ENCODE measurements at regions not wholly inside any gene's neighbourhood (a gene's known extent, or its start where the extent isn't known, plus 50 kb on each side); places are given as distances from the start of the nearest gene placed in this dataset.

GRCh38 chrX:4239650-4240540 is 526.4 kb upstream of the PRKX start:
- Mint-ChIP-seq H3K4me1 (ENCODE audit: low read depth, unreplicated experiment) (no peaks in the 10 kb centered on the region), H3K4me3 (ENCODE audit: unreplicated experiment) (no peak overlapping the region), H3K27ac (ENCODE audit: unreplicated experiment) (no peak overlapping the region), H3K27me3 (ENCODE audit: insufficient read depth, unreplicated experiment) (no peaks in the 10 kb centered on the region), H3K36me3 (ENCODE audit: insufficient read depth, unreplicated experiment) (no peaks in the 10 kb centered on the region), H3K9me3 (ENCODE audit: unreplicated experiment) (peaks cover 8% of the 10 kb centered on the region)
- Histone ChIP-seq H3K9me3 (no peaks in the 10 kb centered on the region), H3K36me3 (ENCODE audit: control insufficient read depth, insufficient read depth, low read length) (no peaks in the 10 kb centered on the region), H3K4me3 (ENCODE audit: low read depth, low read length) (no peak overlapping the region), H3K27me3 (replicated peaks; ENCODE audit: control insufficient read depth, insufficient read depth, low read length) (no peaks in the 10 kb centered on the region), H3K4me1 (no peaks in the 10 kb centered on the region)
- POLR2A ChIA-PET, result no interaction called here
- CTCF ChIA-PET, result no interaction called here
- no peak for DNase-seq
- BruUV-seq (replicated peaks), result no TSS peak
- TF ChIP-seq CTCF (IDR thresholded peaks at IDR 0.05; ENCODE audit: insufficient read depth in 1 of 2, low read depth in 1 of 2, low read length in 1 of 2, severe bottlenecking in 1 of 2, unreplicated experiment in 1 of 2), result no peak
- intact Hi-C loops (cut with micrococcal nuclease; ENCODE audit: unreplicated experiment), result no loop called here

- Histone ChIP-seq H3K36me3 (ENCODE audit: control insufficient read depth, insufficient read depth, low read length) (no peaks in the 10 kb centered on the region), H3K27me3 (replicated peaks; ENCODE audit: control insufficient read depth, insufficient read depth, low read length) (no peaks in the 10 kb centered on the region), H3K4me3 (ENCODE audit: low read depth, low read length) (no peak overlapping the region), H3K9me3 (no peaks in the 10 kb centered on the region), H3K4me1 (no peaks in the 10 kb centered on the region)
- H3K9me3 Mint-ChIP-seq (ENCODE audit: unreplicated experiment), result peaks cover 16% of the 10 kb centered on the region
- no peak overlapping the region for H3K27ac Mint-ChIP-seq (ENCODE audit: unreplicated experiment)
- intact Hi-C loops (cut with micrococcal nuclease; ENCODE audit: unreplicated experiment), result no loop called here
- POLR2A ChIA-PET, result no interaction called here
- no peaks in the 10 kb centered on the region for H3K36me3 Mint-ChIP-seq (ENCODE audit: insufficient read depth, unreplicated experiment)
- TF ChIP-seq CTCF (IDR thresholded peaks at IDR 0.05; ENCODE audit: insufficient read depth in 1 of 2, low read depth in 1 of 2, low read length in 1 of 2, severe bottlenecking in 1 of 2, unreplicated experiment in 1 of 2), result no peak
- no peaks in the 10 kb centered on the region for H3K4me1 Mint-ChIP-seq (ENCODE audit: low read depth, unreplicated experiment)
- no TSS peak for BruUV-seq (replicated peaks)
- CTCF ChIA-PET, result no interaction called here
- no peak for DNase-seq
- no peaks in the 10 kb centered on the region for H3K27me3 Mint-ChIP-seq (ENCODE audit: insufficient read depth, unreplicated experiment)
- no peak overlapping the region for H3K4me3 Mint-ChIP-seq (ENCODE audit: unreplicated experiment)
Measured at GRCh38 chrX:4238916-4239315, 525.5 kb upstream of the PRKX start.

- no peaks in the 10 kb centered on the region for H3K4me1 Mint-ChIP-seq (ENCODE audit: low read depth, unreplicated experiment)
- H3K4me3 Mint-ChIP-seq (ENCODE audit: unreplicated experiment), result no peak overlapping the region
- H3K36me3 Mint-ChIP-seq (ENCODE audit: insufficient read depth, unreplicated experiment), result no peaks in the 10 kb centered on the region
- Histone ChIP-seq H3K27me3 (replicated peaks; ENCODE audit: control insufficient read depth, insufficient read depth, low read length) (no peaks in the 10 kb centered on the region), H3K4me1 (no peaks in the 10 kb centered on the region), H3K4me3 (ENCODE audit: low read depth, low read length) (no peak overlapping the region), H3K9me3 (no peaks in the 10 kb centered on the region), H3K36me3 (ENCODE audit: control insufficient read depth, insufficient read depth, low read length) (no peaks in the 10 kb centered on the region)
- POLR2A ChIA-PET, result no interaction called here
- no peak overlapping the region for H3K27ac Mint-ChIP-seq (ENCODE audit: unreplicated experiment)
- no peaks in the 10 kb centered on the region for H3K9me3 Mint-ChIP-seq (ENCODE audit: unreplicated experiment)
- H3K27me3 Mint-ChIP-seq (ENCODE audit: insufficient read depth, unreplicated experiment), result no peaks in the 10 kb centered on the region
- no peak for TF ChIP-seq CTCF (IDR thresholded peaks at IDR 0.05; ENCODE audit: insufficient read depth in 1 of 2, low read depth in 1 of 2, low read length in 1 of 2, severe bottlenecking in 1 of 2, unreplicated experiment in 1 of 2)
- intact Hi-C loops (cut with micrococcal nuclease; ENCODE audit: unreplicated experiment), result no loop called here
- DNase-seq, result no peak
- no TSS peak for BruUV-seq (replicated peaks)
- CTCF ChIA-PET, result no interaction called here
Measured at GRCh38 chrX:4225086-4225485, 511.6 kb upstream of the PRKX start.
